NCI-H1092 (cell line): ENCODE measurements at regions not wholly inside any gene's neighbourhood (a gene's known extent, or its start where the extent isn't known, plus 50 kb on each side); places are given as distances from the start of the nearest gene placed in this dataset.

Experiments
- DNase-seq: peaks from one replicate; lab custom pipeline; 2025; lab: John Stamatoyannopoulos, UW

DNA sequence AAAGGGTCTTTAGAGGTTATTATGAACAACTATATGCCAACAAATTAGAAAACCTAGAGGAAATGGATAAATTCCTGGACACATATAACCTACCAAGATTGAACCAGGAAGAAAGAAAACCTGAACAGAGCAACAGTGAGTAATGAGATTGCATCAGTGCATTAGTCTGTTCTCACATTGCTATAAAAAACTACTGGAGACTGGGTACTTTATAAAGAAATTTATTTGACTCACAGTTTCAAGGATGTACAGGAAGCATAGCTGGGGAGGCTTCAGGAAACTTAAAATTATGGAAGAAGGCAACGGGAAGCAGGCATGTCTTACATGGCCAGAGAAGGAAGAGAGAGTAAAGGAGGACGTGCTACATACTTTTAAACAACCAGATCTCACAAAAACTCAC, 70.8 kb upstream of the GNAZ start:
- no peak for DNase-seq

DNA sequence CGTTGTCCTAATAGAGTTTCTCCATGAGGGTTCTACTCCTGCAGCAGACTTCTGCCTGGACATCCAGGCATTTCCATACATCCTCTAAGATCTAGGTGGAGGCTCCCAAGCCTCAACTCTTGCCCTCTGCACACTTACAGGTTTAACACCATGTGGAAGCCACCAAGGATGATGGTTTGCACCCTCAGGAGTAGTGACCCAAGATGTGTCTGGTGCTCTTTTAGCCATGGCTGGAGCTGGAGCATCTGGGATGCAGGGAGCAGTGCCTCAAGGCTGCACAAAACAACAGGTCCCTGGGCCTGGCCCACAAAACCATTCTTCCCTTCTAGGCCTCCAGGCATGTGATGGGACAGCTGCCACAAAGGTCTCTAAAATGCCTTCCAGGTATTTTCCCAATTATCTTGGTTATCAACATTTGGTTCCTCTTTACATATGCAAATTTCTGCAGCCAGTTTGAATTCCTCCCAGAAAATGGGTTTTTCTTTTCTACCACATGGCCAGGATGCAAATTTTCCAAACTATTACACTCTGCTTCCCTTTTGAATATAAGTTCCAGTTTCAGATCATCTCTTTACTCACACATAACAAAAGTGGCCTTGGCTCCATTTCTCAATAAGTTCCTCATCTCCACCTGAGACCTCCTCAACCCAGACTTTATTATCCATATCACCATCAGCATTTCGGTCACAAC, 69.5 kb upstream of the GNAZ start:
- DNase-seq = no peak

DNA sequence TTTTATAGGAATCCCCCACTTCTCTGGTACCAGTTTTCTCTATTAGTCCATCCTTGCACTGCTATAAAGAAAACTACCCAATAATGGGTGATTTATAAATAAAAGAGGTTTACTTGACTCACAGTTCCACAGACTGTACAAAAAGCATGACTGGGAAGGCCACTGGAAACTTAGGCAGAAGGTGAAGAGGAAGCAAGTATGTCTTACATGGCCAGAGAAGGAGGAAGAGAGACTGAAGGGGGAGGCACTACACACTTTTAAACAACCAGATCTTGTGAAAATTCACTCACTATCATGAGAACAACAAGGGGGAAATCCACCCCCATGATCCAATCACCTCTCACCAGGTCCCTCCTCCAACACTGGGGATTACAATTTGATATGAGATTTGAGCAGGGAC, 68.9 kb upstream of the GNAZ start:
- DNase-seq = no peak

DNA sequence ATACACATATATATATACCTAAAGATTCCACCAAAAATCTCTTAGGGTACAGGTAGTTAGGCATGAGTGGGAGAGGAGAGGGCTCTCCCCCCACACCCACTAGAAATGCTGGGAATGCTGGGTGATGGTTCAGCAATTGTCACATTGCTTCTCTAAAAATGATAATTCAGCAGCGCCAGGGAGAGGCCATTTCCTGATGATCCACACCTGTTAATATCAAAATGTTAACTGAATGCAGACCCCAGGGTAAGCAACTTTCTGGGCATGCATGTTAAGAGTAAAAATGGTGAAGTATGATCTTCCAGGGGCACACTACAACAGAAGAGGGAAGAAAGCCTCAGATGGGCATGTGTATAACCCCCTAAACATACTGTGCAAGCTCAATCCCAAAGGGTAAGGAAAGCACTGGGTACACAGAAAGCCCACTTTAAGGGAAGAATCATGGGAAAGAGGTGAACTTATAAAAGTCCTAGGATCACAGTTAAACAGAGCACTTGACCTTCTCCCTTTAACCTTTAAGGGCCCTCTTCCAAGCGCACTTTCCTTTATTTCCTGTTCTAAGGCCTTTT, 67.6 kb upstream of the GNAZ start:
- no peak for DNase-seq

DNA sequence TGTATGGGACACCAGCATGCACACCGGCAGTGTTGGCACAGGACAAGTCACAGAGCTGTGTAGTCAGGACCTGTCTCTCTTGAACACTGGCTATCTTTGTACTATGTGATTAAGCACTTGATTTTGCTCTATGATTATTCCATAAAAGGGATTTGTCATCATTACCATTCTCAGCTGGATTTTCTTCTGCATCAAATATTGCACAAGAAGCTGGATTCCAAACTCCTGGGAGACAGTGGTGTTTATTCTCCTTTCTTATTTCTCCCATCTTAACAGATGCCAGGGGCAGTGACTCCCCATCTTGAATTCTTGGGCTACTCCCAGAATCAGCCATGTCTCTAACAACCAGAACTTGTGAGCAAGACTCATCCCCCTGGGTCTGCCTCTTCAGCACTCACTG, 62.5 kb upstream of the GNAZ start:
- DNase-seq = no peak

DNA sequence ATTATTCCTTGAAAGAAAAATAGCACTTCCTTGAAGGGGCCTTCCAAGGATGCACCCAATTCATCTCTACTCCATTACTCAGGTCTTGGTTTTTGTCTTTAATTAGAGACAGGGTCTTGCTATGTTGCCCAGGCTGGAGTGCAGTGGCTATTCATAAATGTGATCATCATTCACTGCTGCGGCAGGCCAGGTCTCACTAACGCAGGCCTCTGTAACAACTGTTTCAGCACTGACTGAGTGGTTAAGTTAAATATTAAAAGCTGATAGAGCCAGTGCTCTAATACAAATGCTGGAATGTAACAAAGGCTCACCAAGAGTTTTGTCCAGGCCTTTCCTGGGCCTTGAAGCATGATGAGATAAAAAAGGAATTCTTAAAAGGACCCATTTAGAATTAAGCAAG, 61.4 kb upstream of the GNAZ start:
- DNase-seq = no peak
